H9 (cell line): ENCODE measurements at regions not wholly inside any gene's neighbourhood (a gene's known extent, or its start where the extent isn't known, plus 50 kb on each side); places are given as distances from the start of the nearest gene placed in this dataset.

Experiments used
- DNase-seq: peaks from one replicate; pipeline ENCODE4 v3.0.0-alpha.2; 2017
- H2AFZ ChIP-seq: one replicate; pipeline ENCODE4 v1.6.1; 2013; ENCODE audit warnings: mild to moderate bottlenecking, low read length, control low read depth, moderate library complexity
- H2AK5ac ChIP-seq: 2 replicates; pipeline ENCODE4 v1.6.1; 2013; ENCODE audit warnings: low read length, control low read depth, mixed read lengths; ENCODE audit not compliant: insufficient read length
- H2BK120ac ChIP-seq: one replicate; pipeline ENCODE4 v1.6.1; 2013; ENCODE audit warnings: low read depth, mild to moderate bottlenecking, low read length, control low read depth, inconsistent platforms; ENCODE audit not compliant: poor library complexity, severe bottlenecking
- H2BK12ac ChIP-seq: 2 replicates; pipeline ENCODE4 v1.6.1; 2013; ENCODE audit warnings: low read length, control low read depth, mixed read lengths, low read depth; ENCODE audit not compliant: insufficient read length
- H2BK15ac ChIP-seq: 2 replicates; pipeline ENCODE4 v1.6.1; 2013; ENCODE audit warnings: low read depth, low read length, control low read depth
- H2BK20ac ChIP-seq: one replicate; pipeline ENCODE4 v1.6.1; 2013; ENCODE audit warnings: low read depth, mild to moderate bottlenecking, low read length, control low read depth, inconsistent platforms; ENCODE audit not compliant: poor library complexity, severe bottlenecking
- H2BK5ac ChIP-seq: 2 replicates; pipeline ENCODE4 v1.6.1; 2013; ENCODE audit warnings: low read length, control low read depth, mixed read lengths; ENCODE audit not compliant: insufficient read length
- H3K14ac ChIP-seq: 2 replicates; pipeline ENCODE4 v1.6.1; 2013; ENCODE audit warnings: low read length, control low read depth; ENCODE audit not compliant: insufficient read depth
- H3K18ac ChIP-seq: 2 replicates; pipeline ENCODE4 v1.6.1; 2013; ENCODE audit warnings: low read depth, mild to moderate bottlenecking, mixed read lengths, low read length, control low read depth; ENCODE audit not compliant: insufficient read length
- H3K23ac ChIP-seq: 2 replicates; pipeline ENCODE4 v1.6.1; 2013; ENCODE audit warnings: low read length, control low read depth, mixed read lengths, low read depth; ENCODE audit not compliant: insufficient read length
- H3K23me2 ChIP-seq: 2 replicates; pipeline ENCODE4 v1.6.1; 2013; ENCODE audit warnings: low read depth, mild to moderate bottlenecking, mixed read lengths, low read length, control low read depth; ENCODE audit not compliant: insufficient read length, poor library complexity, severe bottlenecking
- H3K27ac ChIP-seq: 2 replicates; pipeline ENCODE4 v1.5.1; 2013; ENCODE audit warnings: low read length, control low read depth, mixed read lengths, low read depth; ENCODE audit not compliant: insufficient read length
- H3K27me3 ChIP-seq: 2 replicates; pipeline ENCODE4 v1.6.1; 2013; ENCODE audit warnings: low read length, control low read depth, inconsistent platforms; ENCODE audit not compliant: insufficient read depth
- H3K4ac ChIP-seq: 2 replicates; pipeline ENCODE4 v1.6.1; 2013; ENCODE audit warnings: low read depth, mild to moderate bottlenecking, control low read depth, inconsistent platforms, low read length, moderate library complexity
- H3K4me1 ChIP-seq: 2 replicates; pipeline ENCODE4 v1.6.1; 2013; ENCODE audit warnings: low read length, control low read depth, inconsistent platforms; ENCODE audit not compliant: insufficient read depth
- H3K4me2 ChIP-seq: 2 replicates; pipeline ENCODE4 v1.6.1; 2013; ENCODE audit warnings: low read length, control low read depth, mixed read lengths; ENCODE audit not compliant: insufficient read length, insufficient read depth
- H3K56ac ChIP-seq: 2 replicates; pipeline ENCODE4 v1.6.1; 2013; ENCODE audit warnings: low read depth, mild to moderate bottlenecking, mixed read lengths, low read length, control low read depth; ENCODE audit not compliant: insufficient read length
- H3K79me1 ChIP-seq: 2 replicates; pipeline ENCODE4 v1.6.1; 2013; ENCODE audit warnings: low read depth, mild to moderate bottlenecking, moderate library complexity, low read length, control low read depth, inconsistent platforms; ENCODE audit not compliant: insufficient read depth, poor library complexity, severe bottlenecking
- H3K79me2 ChIP-seq: 2 replicates; pipeline ENCODE4 v1.6.1; 2013; ENCODE audit warnings: low read length, control low read depth, inconsistent platforms; ENCODE audit not compliant: insufficient read depth
- H3K9ac ChIP-seq: 2 replicates; pipeline ENCODE4 v1.6.1; 2013; ENCODE audit warnings: low read length, control low read depth, mixed read lengths; ENCODE audit not compliant: insufficient read length; ENCODE audit errors: extremely low read depth
- H3K9me3 ChIP-seq: one replicate; pipeline ENCODE4 v1.6.1; 2013; ENCODE audit warnings: low read depth, low read length, inconsistent platforms; ENCODE audit not compliant: control insufficient read depth
- H3T11ph ChIP-seq: one replicate; pipeline ENCODE4 v1.6.1; 2013; ENCODE audit warnings: mild to moderate bottlenecking, low read length, control low read depth, inconsistent platforms
- H4K20me1 ChIP-seq: one replicate; pipeline ENCODE4 v1.6.1; 2013; ENCODE audit not compliant: control insufficient read depth, insufficient read length, insufficient read depth
- H4K5ac ChIP-seq: 2 replicates; pipeline ENCODE4 v1.6.1; 2013; ENCODE audit warnings: low read depth, mild to moderate bottlenecking, mixed read lengths, low read length, control low read depth; ENCODE audit not compliant: insufficient read length
- H4K8ac ChIP-seq: replicated peaks from 2 replicates; pipeline ENCODE4 v1.6.1; 2013; ENCODE audit warnings: low read length, control low read depth, mixed read lengths, low read depth; ENCODE audit not compliant: insufficient read length
- H4K91ac ChIP-seq: 2 replicates; pipeline ENCODE4 v1.6.1; 2013; ENCODE audit warnings: low read depth, mild to moderate bottlenecking, moderate library complexity, mixed read lengths, low read length, control low read depth; ENCODE audit not compliant: insufficient read length
- H3K27ac Mint-ChIP-seq, 3 experiments: 2 replicates in 2 of 3; 3 replicates in 1 of 3; pipeline ENCODE4 v1.8.0; 2020 to 2021; ENCODE audit warnings: mixed read lengths in 3 of 3, mild to moderate bottlenecking in 1 of 3, moderate library complexity in 1 of 3
- H3K27me3 Mint-ChIP-seq: 2 replicates; pipeline ENCODE4 v1.8.0; 2021; ENCODE audit warnings: low read depth, mild to moderate bottlenecking, moderate library complexity, mixed read lengths
- H3K36me3 Mint-ChIP-seq, 3 experiments: 2 replicates in 2 of 3; 3 replicates in 1 of 3; pipeline ENCODE4 v1.8.0; 2020 to 2021; ENCODE audit warnings: low read depth in 3 of 3, mixed read lengths in 3 of 3; ENCODE audit not compliant: insufficient read depth in 1 of 3
- H3K4me1 Mint-ChIP-seq, 2 experiments: 2 replicates each; pipeline ENCODE4 v1.8.0; 2020; ENCODE audit warnings: mixed read lengths in 2 of 2
- H3K4me3 Mint-ChIP-seq, 2 experiments: 2 replicates in 1 of 2; 3 replicates in 1 of 2; pipeline ENCODE4 v1.8.0; 2020 to 2021; ENCODE audit warnings: mild to moderate bottlenecking in 2 of 2, mixed read lengths in 2 of 2, moderate library complexity in 1 of 2
- H3K9me3 Mint-ChIP-seq, 2 experiments: 2 replicates in 1 of 2; 3 replicates in 1 of 2; pipeline ENCODE4 v1.8.0; 2020; ENCODE audit warnings: mild to moderate bottlenecking in 2 of 2, mixed read lengths in 2 of 2, moderate library complexity in 1 of 2
- CTCF ChIP-seq: fragments of 200-600 bp; sonication (generic); conservative IDR thresholded peaks from 3 replicates; pipeline ENCODE4 v1.8.0; 2021; ENCODE audit warnings: antibody characterized with exemption, mild to moderate bottlenecking
- WGBS: extraction: QIAGEN DNeasy Blood & Tissue Kit; methylation state at CpG from one replicate; pipeline ENCODE4 v1.1.7; 2013; ENCODE audit warnings: missing lambda C conversion rate, low lambda C conversion rate, mixed read lengths; ENCODE audit not compliant: insufficient read length; ENCODE audit errors: extremely low coverage; 5-methylcytosine and 5-hydroxymethylcytosine counted together

GRCh38 chr12:24480766-24481449, 468.0 kb downstream of the BCAT1 start:
- Histone ChIP-seq H3K4ac (no peak overlapping the region), H2BK5ac (no peak overlapping the region), H2AFZ (no peak overlapping the region), H3K9me3 (no peaks in the 10 kb centered on the region), H3K23me2 (no peaks in the 10 kb centered on the region), H3K4me2 (no peak overlapping the region), H4K8ac (no peak overlapping the region), H4K5ac (no peak overlapping the region), H3K27ac (no peak overlapping the region), H2BK12ac (no peak overlapping the region), H3K23ac (no peak overlapping the region), H3K18ac (no peak overlapping the region), H2BK15ac (no peak overlapping the region), H3K4me1 (no peaks in the 10 kb centered on the region), H3K79me2 (no peaks in the 10 kb centered on the region), H2BK120ac (no peak overlapping the region), H3K27me3 (no peaks in the 10 kb centered on the region), H3K9ac (no peak overlapping the region), H3K56ac (no peak overlapping the region), H2BK20ac (no peak overlapping the region), H3K79me1 (no peaks in the 10 kb centered on the region), H2AK5ac (no peak overlapping the region), H4K20me1 (no peaks in the 10 kb centered on the region), H3K14ac (no peak overlapping the region), H3T11ph (no peak overlapping the region), H4K91ac (no peak overlapping the region)
- Mint-ChIP-seq H3K36me3 (no peaks in the 10 kb centered on the region), H3K4me1 (peaks cover 10 to 11% of the 10 kb centered on the region in 2 experiments), H3K4me3 (no peak overlapping the region), H3K27ac (no peak overlapping the region), H3K27me3 (no peaks in the 10 kb centered on the region), H3K9me3 (no peaks in the 10 kb centered on the region)
- DNase-seq: no peak
- no peak for TF ChIP-seq CTCF
- WGBS: 86% methylated on average over 1 of the region's 5 CpGs
